HepG2 (cell line): ENCODE measurements at regions not wholly inside any gene's neighbourhood (a gene's known extent, or its start where the extent isn't known, plus 50 kb on each side); places are given as distances from the start of the nearest gene placed in this dataset.

Source experiments
- HDAC2 ChIP-seq: sonication (generic); formaldehyde crosslinking; IDR thresholded peaks from 2 replicates; pipeline ENCODE4 v1.4.0; 2020; ENCODE audit warnings: missing genetic modification reagents
- POLR2A ChIP-seq, 2 experiments: IDR thresholded peaks; 2 replicates each; pipeline ENCODE4 v1.6.1; 2011; ENCODE audit warnings: low read depth in 2 of 2, low read length in 2 of 2, mild to moderate bottlenecking in 1 of 2, moderate library complexity in 1 of 2; ENCODE audit not compliant: insufficient read depth in 1 of 2
- ZKSCAN8 ChIP-seq: IDR thresholded peaks from 2 replicates; pipeline ENCODE4 v1.6.1; 2016; ENCODE audit warnings: borderline replicate concordance, missing genetic modification reagents, missing compliant biosample characterization
- TF ChIP-seq, protein P1 (sequence below), 2 experiments: sonication (generic) in 1 of 2; formaldehyde crosslinking in 1 of 2; IDR thresholded peaks; 2 replicates each; pipeline versions ENCODE4 v1.4.0 to v1.6.1; 2018 to 2020; ENCODE audit warnings: missing genetic modification reagents in 2 of 2, borderline replicate concordance in 1 of 2, low read depth in 1 of 2, mild to moderate bottlenecking in 1 of 2, missing biosample characterization in 1 of 2
- TF ChIP-seq, protein P2 (sequence below): sonication (generic); formaldehyde crosslinking; IDR thresholded peaks from 2 replicates; pipeline ENCODE4 v1.5.1; 2020; ENCODE audit warnings: missing genetic modification reagents, mild to moderate bottlenecking, borderline replicate concordance
- TF ChIP-seq, protein P3 (sequence below): fragments of 450-650 bp; IDR thresholded peaks from 2 replicates; pipeline ENCODE4 v1.6.1; 2017
- TF ChIP-seq, protein P4 (sequence below): sonication (generic); formaldehyde crosslinking; IDR thresholded peaks from 2 replicates; pipeline ENCODE4 v1.4.0; 2020; ENCODE audit warnings: mild to moderate bottlenecking, low read depth, missing genetic modification reagents
- TF ChIP-seq, protein P5 (sequence below): sonication (generic); formaldehyde crosslinking; IDR thresholded peaks from 2 replicates; pipeline ENCODE4 v1.5.0; 2020; ENCODE audit warnings: missing genetic modification reagents
- TF ChIP-seq, protein P6 (sequence below): sonication (generic); formaldehyde crosslinking; IDR thresholded peaks from 2 replicates; pipeline ENCODE4 v1.4.0; 2020; ENCODE audit warnings: missing genetic modification reagents
- TF ChIP-seq, protein P7 (sequence below): sonication (generic); formaldehyde crosslinking; IDR thresholded peaks from 2 replicates; pipeline ENCODE4 v1.5.0; 2020; ENCODE audit warnings: mild to moderate bottlenecking, missing genetic modification reagents, borderline replicate concordance

DNA sequence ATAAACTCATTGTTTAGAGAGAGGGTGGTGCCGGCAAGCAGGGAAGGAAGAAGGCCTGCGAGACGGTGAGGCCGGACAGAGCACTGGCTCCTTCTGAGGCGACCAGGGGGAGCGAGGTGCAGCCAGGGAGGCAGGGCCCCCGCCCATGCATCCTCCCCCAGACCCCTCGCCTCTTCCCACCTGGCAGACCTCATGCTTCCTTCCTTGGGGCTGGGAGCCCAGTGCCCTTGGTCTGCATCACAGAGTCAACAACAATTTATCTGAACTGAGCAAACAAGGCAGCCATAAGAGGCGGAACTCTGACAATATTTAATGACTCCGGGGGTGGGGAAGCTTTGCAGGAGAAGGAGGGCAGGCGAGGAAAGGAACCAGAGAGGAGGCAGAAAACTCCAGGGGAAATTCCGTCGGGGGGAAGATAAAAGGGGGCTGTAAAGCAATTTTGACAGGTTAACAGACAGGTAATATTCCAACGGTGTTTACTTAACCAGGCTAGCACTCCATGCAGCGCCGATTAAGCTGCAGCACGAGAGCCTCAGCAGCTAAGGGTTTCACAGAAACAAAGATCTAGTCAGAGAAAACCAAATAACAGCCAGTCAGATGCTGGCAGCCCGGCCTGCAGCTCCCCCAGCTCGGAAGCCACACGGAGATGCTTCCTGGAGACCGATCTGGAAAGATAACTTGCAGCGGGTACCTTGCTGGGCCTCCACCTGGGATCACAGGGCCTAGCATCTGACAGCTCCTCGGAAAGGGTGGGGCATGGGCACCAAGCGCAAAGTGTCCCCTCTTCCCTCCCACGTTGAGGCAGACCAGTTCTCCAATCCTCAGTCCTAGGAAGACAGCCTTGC lies 398.2 kb downstream of the SOX9 start (continued):
- TF ChIP-seq, protein P1, sequence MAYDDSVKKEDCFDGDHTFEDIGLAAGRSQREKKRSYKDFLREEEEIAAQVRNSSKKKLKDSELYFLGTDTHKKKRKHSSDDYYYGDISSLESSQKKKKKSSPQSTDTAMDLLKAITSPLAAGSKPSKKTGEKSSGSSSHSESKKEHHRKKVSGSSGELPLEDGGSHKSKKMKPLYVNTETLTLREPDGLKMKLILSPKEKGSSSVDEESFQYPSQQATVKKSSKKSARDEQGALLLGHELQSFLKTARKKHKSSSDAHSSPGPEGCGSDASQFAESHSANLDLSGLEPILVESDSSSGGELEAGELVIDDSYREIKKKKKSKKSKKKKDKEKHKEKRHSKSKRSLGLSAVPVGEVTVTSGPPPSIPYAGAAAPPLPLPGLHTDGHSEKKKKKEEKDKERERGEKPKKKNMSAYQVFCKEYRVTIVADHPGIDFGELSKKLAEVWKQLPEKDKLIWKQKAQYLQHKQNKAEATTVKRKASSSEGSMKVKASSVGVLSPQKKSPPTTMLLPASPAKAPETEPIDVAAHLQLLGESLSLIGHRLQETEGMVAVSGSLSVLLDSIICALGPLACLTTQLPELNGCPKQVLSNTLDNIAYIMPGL (CRISPR knock-in tag; IDR thresholded peaks at IDR 0.05; ENCODE audit: borderline replicate concordance in 1 of 2, low read depth in 1 of 2): 0 out of 4 replicates have a peak, but pooled peaks of 1 of the 2 experiments have one; percentile 45
- TF ChIP-seq, protein P2, sequence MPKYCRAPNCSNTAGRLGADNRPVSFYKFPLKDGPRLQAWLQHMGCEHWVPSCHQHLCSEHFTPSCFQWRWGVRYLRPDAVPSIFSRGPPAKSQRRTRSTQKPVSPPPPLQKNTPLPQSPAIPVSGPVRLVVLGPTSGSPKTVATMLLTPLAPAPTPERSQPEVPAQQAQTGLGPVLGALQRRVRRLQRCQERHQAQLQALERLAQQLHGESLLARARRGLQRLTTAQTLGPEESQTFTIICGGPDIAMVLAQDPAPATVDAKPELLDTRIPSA (CRISPR knock-in tag): no peak
- TF ChIP-seq POLR2A (IDR thresholded peaks at IDR 0.05; ENCODE audit: insufficient read depth in 1 of 2, low read depth in 2 of 2, low read length in 2 of 2): peak in 1 of 2 experiments; percentile 35; a peak in 2 of 4 replicates
- TF ChIP-seq, protein P3, sequence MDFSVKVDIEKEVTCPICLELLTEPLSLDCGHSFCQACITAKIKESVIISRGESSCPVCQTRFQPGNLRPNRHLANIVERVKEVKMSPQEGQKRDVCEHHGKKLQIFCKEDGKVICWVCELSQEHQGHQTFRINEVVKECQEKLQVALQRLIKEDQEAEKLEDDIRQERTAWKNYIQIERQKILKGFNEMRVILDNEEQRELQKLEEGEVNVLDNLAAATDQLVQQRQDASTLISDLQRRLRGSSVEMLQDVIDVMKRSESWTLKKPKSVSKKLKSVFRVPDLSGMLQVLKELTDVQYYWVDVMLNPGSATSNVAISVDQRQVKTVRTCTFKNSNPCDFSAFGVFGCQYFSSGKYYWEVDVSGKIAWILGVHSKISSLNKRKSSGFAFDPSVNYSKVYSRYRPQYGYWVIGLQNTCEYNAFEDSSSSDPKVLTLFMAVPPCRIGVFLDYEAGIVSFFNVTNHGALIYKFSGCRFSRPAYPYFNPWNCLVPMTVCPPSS: no peak
- TF ChIP-seq, protein P4, sequence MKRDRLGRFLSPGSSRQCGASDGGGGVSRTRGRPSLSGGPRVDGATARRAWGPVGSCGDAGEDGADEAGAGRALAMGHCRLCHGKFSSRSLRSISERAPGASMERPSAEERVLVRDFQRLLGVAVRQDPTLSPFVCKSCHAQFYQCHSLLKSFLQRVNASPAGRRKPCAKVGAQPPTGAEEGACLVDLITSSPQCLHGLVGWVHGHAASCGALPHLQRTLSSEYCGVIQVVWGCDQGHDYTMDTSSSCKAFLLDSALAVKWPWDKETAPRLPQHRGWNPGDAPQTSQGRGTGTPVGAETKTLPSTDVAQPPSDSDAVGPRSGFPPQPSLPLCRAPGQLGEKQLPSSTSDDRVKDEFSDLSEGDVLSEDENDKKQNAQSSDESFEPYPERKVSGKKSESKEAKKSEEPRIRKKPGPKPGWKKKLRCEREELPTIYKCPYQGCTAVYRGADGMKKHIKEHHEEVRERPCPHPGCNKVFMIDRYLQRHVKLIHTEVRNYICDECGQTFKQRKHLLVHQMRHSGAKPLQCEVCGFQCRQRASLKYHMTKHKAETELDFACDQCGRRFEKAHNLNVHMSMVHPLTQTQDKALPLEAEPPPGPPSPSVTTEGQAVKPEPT: peak; percentile 79; the same call in 1 of the 2 replicates
- TF ChIP-seq, protein P5, sequence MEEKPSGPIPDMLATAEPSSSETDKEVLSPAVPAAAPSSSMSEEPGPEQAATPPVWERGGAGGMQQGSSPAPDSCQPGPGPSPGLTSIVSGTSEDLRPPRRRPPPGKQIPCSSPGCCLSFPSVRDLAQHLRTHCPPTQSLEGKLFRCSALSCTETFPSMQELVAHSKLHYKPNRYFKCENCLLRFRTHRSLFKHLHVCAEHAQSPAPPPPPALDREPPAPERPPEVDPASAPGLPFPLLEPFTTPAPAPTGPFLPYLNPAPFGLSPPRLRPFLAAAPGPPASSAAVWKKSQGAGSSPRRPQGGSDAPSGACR (CRISPR knock-in tag): peak; percentile 91
- TF ChIP-seq, protein P6, sequence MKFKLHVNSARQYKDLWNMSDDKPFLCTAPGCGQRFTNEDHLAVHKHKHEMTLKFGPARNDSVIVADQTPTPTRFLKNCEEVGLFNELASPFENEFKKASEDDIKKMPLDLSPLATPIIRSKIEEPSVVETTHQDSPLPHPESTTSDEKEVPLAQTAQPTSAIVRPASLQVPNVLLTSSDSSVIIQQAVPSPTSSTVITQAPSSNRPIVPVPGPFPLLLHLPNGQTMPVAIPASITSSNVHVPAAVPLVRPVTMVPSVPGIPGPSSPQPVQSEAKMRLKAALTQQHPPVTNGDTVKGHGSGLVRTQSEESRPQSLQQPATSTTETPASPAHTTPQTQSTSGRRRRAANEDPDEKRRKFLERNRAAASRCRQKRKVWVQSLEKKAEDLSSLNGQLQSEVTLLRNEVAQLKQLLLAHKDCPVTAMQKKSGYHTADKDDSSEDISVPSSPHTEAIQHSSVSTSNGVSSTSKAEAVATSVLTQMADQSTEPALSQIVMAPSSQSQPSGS (CRISPR knock-in tag): peak; percentile 59; the same call in 1 of the 2 replicates
- TF ChIP-seq HDAC2: peak; percentile 92
- TF ChIP-seq, protein P7, sequence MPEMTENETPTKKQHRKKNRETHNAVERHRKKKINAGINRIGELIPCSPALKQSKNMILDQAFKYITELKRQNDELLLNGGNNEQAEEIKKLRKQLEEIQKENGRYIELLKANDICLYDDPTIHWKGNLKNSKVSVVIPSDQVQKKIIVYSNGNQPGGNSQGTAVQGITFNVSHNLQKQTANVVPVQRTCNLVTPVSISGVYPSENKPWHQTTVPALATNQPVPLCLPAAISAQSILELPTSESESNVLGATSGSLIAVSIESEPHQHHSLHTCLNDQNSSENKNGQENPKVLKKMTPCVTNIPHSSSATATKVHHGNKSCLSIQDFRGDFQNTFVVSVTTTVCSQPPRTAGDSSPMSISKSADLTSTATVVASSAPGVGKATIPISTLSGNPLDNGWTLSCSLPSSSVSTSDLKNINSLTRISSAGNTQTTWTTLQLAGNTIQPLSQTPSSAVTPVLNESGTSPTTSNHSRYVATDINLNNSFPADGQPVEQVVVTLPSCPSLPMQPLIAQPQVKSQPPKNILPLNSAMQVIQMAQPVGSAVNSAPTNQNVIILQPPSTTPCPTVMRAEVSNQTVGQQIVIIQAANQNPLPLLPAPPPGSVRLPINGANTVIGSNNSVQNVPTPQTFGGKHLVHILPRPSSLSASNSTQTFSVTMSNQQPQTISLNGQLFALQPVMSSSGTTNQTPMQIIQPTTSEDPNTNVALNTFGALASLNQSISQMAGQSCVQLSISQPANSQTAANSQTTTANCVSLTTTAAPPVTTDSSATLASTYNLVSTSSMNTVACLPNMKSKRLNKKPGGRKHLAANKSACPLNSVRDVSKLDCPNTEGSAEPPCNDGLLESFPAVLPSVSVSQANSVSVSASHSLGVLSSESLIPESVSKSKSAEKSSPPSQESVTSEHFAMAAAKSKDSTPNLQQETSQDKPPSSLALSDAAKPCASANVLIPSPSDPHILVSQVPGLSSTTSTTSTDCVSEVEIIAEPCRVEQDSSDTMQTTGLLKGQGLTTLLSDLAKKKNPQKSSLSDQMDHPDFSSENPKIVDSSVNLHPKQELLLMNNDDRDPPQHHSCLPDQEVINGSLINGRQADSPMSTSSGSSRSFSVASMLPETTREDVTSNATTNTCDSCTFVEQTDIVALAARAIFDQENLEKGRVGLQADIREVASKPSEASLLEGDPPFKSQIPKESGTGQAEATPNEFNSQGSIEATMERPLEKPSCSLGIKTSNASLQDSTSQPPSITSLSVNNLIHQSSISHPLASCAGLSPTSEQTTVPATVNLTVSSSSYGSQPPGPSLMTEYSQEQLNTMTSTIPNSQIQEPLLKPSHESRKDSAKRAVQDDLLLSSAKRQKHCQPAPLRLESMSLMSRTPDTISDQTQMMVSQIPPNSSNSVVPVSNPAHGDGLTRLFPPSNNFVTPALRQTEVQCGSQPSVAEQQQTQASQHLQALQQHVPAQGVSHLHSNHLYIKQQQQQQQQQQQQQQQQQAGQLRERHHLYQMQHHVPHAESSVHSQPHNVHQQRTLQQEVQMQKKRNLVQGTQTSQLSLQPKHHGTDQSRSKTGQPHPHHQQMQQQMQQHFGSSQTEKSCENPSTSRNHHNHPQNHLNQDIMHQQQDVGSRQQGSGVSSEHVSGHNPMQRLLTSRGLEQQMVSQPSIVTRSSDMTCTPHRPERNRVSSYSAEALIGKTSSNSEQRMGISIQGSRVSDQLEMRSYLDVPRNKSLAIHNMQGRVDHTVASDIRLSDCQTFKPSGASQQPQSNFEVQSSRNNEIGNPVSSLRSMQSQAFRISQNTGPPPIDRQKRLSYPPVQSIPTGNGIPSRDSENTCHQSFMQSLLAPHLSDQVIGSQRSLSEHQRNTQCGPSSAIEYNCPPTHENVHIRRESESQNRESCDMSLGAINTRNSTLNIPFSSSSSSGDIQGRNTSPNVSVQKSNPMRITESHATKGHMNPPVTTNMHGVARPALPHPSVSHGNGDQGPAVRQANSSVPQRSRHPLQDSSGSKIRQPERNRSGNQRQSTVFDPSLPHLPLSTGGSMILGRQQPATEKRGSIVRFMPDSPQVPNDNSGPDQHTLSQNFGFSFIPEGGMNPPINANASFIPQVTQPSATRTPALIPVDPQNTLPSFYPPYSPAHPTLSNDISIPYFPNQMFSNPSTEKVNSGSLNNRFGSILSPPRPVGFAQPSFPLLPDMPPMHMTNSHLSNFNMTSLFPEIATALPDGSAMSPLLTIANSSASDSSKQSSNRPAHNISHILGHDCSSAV: no peak
- no peak; the same call in 1 of the 2 replicates for TF ChIP-seq ZKSCAN8 (CRISPR knock-in tag)
